RWPE1 (cell line): ENCODE measurements at regions not wholly inside any gene's neighbourhood (a gene's known extent, or its start where the extent isn't known, plus 50 kb on each side); places are given as distances from the start of the nearest gene placed in this dataset.

Source experiments
- CTCF ChIA-PET: fragments of 350-600 bp; sonication (Branson Sonifier 250); formaldehyde crosslinking; extraction: SDS; loops from one replicate; lab custom pipeline; 2021; lab: Yijun Ruan, JAX
- POLR2A ChIA-PET: fragments of 400-600 bp; formaldehyde crosslinking; extraction: SDS; loops from one replicate; lab custom pipeline; 2020; ENCODE audit warnings: antibody characterized with exemption; ENCODE audit not compliant: low non-redundant PET; lab: Yijun Ruan, JAX
- DNase-seq: peaks from one replicate; pipeline ENCODE4 v3.0.0; 2012; ENCODE audit warnings: low spot score
- H3K27ac ChIP-seq: fragments of 450-650 bp; 2 replicates; pipeline ENCODE4 v1.5.1; 2017
- TF ChIP-seq, protein P1 (sequence below): fragments of 450-650 bp; conservative IDR thresholded peaks from 2 replicates; pipeline ENCODE4 v1.5.1; 2017; ENCODE audit warnings: low read depth, mild to moderate bottlenecking

GRCh38 chr13:103283451-103283820, 217.2 kb upstream of the SLC10A2 start:
- CTCF ChIA-PET, result interaction anchor here (0.6 kb wide), 1 partner anchor 377 kb away, joined by 3 read pairs; no protein-coding TSS in a partner anchor
- TF ChIP-seq, protein P1, sequence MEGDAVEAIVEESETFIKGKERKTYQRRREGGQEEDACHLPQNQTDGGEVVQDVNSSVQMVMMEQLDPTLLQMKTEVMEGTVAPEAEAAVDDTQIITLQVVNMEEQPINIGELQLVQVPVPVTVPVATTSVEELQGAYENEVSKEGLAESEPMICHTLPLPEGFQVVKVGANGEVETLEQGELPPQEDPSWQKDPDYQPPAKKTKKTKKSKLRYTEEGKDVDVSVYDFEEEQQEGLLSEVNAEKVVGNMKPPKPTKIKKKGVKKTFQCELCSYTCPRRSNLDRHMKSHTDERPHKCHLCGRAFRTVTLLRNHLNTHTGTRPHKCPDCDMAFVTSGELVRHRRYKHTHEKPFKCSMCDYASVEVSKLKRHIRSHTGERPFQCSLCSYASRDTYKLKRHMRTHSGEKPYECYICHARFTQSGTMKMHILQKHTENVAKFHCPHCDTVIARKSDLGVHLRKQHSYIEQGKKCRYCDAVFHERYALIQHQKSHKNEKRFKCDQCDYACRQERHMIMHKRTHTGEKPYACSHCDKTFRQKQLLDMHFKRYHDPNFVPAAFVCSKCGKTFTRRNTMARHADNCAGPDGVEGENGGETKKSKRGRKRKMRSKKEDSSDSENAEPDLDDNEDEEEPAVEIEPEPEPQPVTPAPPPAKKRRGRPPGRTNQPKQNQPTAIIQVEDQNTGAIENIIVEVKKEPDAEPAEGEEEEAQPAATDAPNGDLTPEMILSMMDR, result no peak
- POLR2A ChIA-PET, result no interaction called here
- H3K27ac ChIP-seq, result peak overlapping the region; percentile 66; the same call in 1 of the 2 replicates
- DNase-seq, result no peak

DNA sequence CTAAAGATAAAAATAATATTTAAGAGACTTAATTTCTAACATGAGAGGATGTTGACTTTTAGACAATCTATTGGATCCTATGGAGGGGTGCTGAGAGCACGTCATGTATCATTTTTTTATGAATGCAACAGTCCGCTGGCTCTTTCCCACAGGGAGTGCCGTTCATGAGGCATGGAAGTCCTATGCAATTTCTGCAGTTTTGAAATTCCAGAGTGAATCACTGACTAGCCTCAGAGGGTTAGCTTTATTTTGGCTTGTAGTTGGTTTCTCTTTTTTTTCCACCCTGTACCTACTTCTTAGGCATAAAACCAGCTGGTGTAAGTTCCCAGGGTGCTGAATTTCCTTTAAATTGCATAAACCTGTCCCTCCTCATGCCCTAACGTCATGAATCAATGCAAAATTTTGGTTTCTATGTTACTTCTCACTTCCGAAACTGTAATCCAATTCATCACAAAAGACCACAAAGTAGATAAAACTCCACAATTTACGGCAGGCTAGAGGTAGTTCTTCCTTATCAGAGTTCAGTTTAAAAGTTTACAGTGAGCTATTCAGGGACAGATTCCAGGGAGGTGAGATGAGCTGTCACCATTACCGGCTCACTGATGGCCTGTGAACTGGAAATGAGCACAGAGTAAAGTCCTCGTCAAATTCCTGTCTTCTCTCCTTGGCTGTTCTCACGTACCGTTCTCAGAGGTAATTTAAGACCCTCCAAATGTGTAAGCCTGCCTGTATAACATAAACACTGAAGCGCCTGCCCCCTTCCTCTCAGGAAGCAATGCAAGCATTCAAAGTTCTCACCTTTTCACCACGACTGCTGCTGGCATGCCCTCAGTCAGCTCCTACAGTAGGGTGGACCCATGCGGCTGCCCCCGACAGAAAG, 216.6 kb upstream of the SLC10A2 start:
- ChIA-PET POLR2A (no interaction called here), CTCF (no interaction called here)
- peak; percentile 87 for DNase-seq
- peak overlapping the region; percentile 66; the same call in 1 of the 2 replicates for H3K27ac ChIP-seq
- TF ChIP-seq, protein P1, result no peak

- H3K27ac ChIP-seq, result no peak overlapping the region
- ChIA-PET POLR2A (no interaction called here), CTCF (no interaction called here)
- TF ChIP-seq, protein P1, result no peak
- DNase-seq, result no peak
Measured at GRCh38 chr13:103277959-103278694, 211.9 kb upstream of the SLC10A2 start.

GRCh38 chr13:103276775-103277498, 210.7 kb upstream of the SLC10A2 start:
- TF ChIP-seq, protein P1, result no peak
- no peak overlapping the region for H3K27ac ChIP-seq
- ChIA-PET POLR2A (no interaction called here), CTCF (no interaction called here)
- no peak for DNase-seq

DNA sequence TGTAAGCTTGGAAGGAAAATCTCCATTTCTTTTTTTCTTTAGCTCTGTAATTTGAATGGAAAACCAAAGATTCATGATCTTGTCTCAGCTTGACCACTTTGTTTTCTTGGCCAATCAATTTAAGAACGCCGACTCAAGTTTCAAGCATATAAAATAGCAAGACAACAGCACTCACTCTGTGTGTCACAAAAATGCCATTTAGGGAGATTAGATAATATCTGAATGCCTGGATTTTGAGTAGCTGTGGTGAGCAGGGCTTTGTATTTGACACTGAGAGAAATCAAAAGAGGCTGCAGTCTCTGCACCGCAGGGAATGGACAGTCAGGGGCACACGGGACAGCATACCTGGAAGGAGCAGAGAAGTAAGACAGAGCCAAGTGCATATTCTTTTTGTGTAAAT, 209.5 kb upstream of the SLC10A2 start:
- H3K27ac ChIP-seq, result no peak overlapping the region
- TF ChIP-seq, protein P1, result no peak
- DNase-seq, result no peak
- ChIA-PET POLR2A (no interaction called here), CTCF (no interaction called here)

DNA sequence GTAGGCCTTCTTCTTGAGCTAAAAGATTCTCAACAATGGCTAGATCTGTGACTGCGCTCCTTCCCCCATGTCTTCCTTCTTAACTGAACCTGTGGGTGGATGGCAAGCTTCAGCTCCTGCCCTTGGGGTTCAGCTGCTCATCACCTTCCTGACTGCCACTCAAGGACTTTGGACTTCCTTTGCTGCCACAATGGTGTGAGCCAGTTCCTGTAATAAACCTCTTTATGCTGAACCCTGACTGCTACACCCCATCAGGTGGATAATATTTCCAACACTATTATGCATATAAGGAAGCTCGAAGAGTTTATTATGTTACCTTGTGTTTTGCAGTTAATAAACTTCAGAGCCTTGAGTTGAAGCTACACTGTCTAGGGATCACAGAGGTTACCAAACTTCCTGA, 208.9 kb upstream of the SLC10A2 start:
- POLR2A ChIA-PET, result no interaction called here
- TF ChIP-seq, protein P1, result no peak
- no peak overlapping the region for H3K27ac ChIP-seq
- CTCF ChIA-PET, result no interaction called here
- no peak for DNase-seq
